H9 (cell line): ENCODE measurements at regions not wholly inside any gene's neighbourhood (a gene's known extent, or its start where the extent isn't known, plus 50 kb on each side); places are given as distances from the start of the nearest gene placed in this dataset.
A peak's percentile ranks its signal among the peaks of the same experiment; 100 is the strongest.

Experiments
- DNase-seq: peaks from one replicate; pipeline ENCODE4 v3.0.0-alpha.2; 2017
- H2AFZ ChIP-seq: one replicate; pipeline ENCODE4 v1.6.1; 2013; ENCODE audit warnings: mild to moderate bottlenecking, low read length, control low read depth, moderate library complexity
- H2AK5ac ChIP-seq: 2 replicates; pipeline ENCODE4 v1.6.1; 2013; ENCODE audit warnings: low read length, control low read depth, mixed read lengths; ENCODE audit not compliant: insufficient read length
- H2BK120ac ChIP-seq: one replicate; pipeline ENCODE4 v1.6.1; 2013; ENCODE audit warnings: low read depth, mild to moderate bottlenecking, low read length, control low read depth, inconsistent platforms; ENCODE audit not compliant: poor library complexity, severe bottlenecking
- H2BK12ac ChIP-seq: 2 replicates; pipeline ENCODE4 v1.6.1; 2013; ENCODE audit warnings: low read length, control low read depth, mixed read lengths, low read depth; ENCODE audit not compliant: insufficient read length
- H2BK15ac ChIP-seq: 2 replicates; pipeline ENCODE4 v1.6.1; 2013; ENCODE audit warnings: low read depth, low read length, control low read depth
- H2BK20ac ChIP-seq: one replicate; pipeline ENCODE4 v1.6.1; 2013; ENCODE audit warnings: low read depth, mild to moderate bottlenecking, low read length, control low read depth, inconsistent platforms; ENCODE audit not compliant: poor library complexity, severe bottlenecking
- H2BK5ac ChIP-seq: 2 replicates; pipeline ENCODE4 v1.6.1; 2013; ENCODE audit warnings: low read length, control low read depth, mixed read lengths; ENCODE audit not compliant: insufficient read length
- H3K14ac ChIP-seq: 2 replicates; pipeline ENCODE4 v1.6.1; 2013; ENCODE audit warnings: low read length, control low read depth; ENCODE audit not compliant: insufficient read depth
- H3K18ac ChIP-seq: 2 replicates; pipeline ENCODE4 v1.6.1; 2013; ENCODE audit warnings: low read depth, mild to moderate bottlenecking, mixed read lengths, low read length, control low read depth; ENCODE audit not compliant: insufficient read length
- H3K23ac ChIP-seq: 2 replicates; pipeline ENCODE4 v1.6.1; 2013; ENCODE audit warnings: low read length, control low read depth, mixed read lengths, low read depth; ENCODE audit not compliant: insufficient read length
- H3K23me2 ChIP-seq: 2 replicates; pipeline ENCODE4 v1.6.1; 2013; ENCODE audit warnings: low read depth, mild to moderate bottlenecking, mixed read lengths, low read length, control low read depth; ENCODE audit not compliant: insufficient read length, poor library complexity, severe bottlenecking
- H3K27ac ChIP-seq: 2 replicates; pipeline ENCODE4 v1.5.1; 2013; ENCODE audit warnings: low read length, control low read depth, mixed read lengths, low read depth; ENCODE audit not compliant: insufficient read length
- H3K27me3 ChIP-seq: 2 replicates; pipeline ENCODE4 v1.6.1; 2013; ENCODE audit warnings: low read length, control low read depth, inconsistent platforms; ENCODE audit not compliant: insufficient read depth
- H3K4ac ChIP-seq: 2 replicates; pipeline ENCODE4 v1.6.1; 2013; ENCODE audit warnings: low read depth, mild to moderate bottlenecking, control low read depth, inconsistent platforms, low read length, moderate library complexity
- H3K4me1 ChIP-seq: 2 replicates; pipeline ENCODE4 v1.6.1; 2013; ENCODE audit warnings: low read length, control low read depth, inconsistent platforms; ENCODE audit not compliant: insufficient read depth
- H3K4me2 ChIP-seq: 2 replicates; pipeline ENCODE4 v1.6.1; 2013; ENCODE audit warnings: low read length, control low read depth, mixed read lengths; ENCODE audit not compliant: insufficient read length, insufficient read depth
- H3K56ac ChIP-seq: 2 replicates; pipeline ENCODE4 v1.6.1; 2013; ENCODE audit warnings: low read depth, mild to moderate bottlenecking, mixed read lengths, low read length, control low read depth; ENCODE audit not compliant: insufficient read length
- H3K79me1 ChIP-seq: 2 replicates; pipeline ENCODE4 v1.6.1; 2013; ENCODE audit warnings: low read depth, mild to moderate bottlenecking, moderate library complexity, low read length, control low read depth, inconsistent platforms; ENCODE audit not compliant: insufficient read depth, poor library complexity, severe bottlenecking
- H3K79me2 ChIP-seq: 2 replicates; pipeline ENCODE4 v1.6.1; 2013; ENCODE audit warnings: low read length, control low read depth, inconsistent platforms; ENCODE audit not compliant: insufficient read depth
- H3K9ac ChIP-seq: 2 replicates; pipeline ENCODE4 v1.6.1; 2013; ENCODE audit warnings: low read length, control low read depth, mixed read lengths; ENCODE audit not compliant: insufficient read length; ENCODE audit errors: extremely low read depth
- H3K9me3 ChIP-seq: one replicate; pipeline ENCODE4 v1.6.1; 2013; ENCODE audit warnings: low read depth, low read length, inconsistent platforms; ENCODE audit not compliant: control insufficient read depth
- H3T11ph ChIP-seq: one replicate; pipeline ENCODE4 v1.6.1; 2013; ENCODE audit warnings: mild to moderate bottlenecking, low read length, control low read depth, inconsistent platforms
- H4K20me1 ChIP-seq: one replicate; pipeline ENCODE4 v1.6.1; 2013; ENCODE audit not compliant: control insufficient read depth, insufficient read length, insufficient read depth
- H4K5ac ChIP-seq: 2 replicates; pipeline ENCODE4 v1.6.1; 2013; ENCODE audit warnings: low read depth, mild to moderate bottlenecking, mixed read lengths, low read length, control low read depth; ENCODE audit not compliant: insufficient read length
- H4K8ac ChIP-seq: replicated peaks from 2 replicates; pipeline ENCODE4 v1.6.1; 2013; ENCODE audit warnings: low read length, control low read depth, mixed read lengths, low read depth; ENCODE audit not compliant: insufficient read length
- H4K91ac ChIP-seq: 2 replicates; pipeline ENCODE4 v1.6.1; 2013; ENCODE audit warnings: low read depth, mild to moderate bottlenecking, moderate library complexity, mixed read lengths, low read length, control low read depth; ENCODE audit not compliant: insufficient read length
- H3K27ac Mint-ChIP-seq, 3 experiments: 2 replicates in 2 of 3; 3 replicates in 1 of 3; pipeline ENCODE4 v1.8.0; 2020 to 2021; ENCODE audit warnings: mixed read lengths in 3 of 3, mild to moderate bottlenecking in 1 of 3, moderate library complexity in 1 of 3
- H3K27me3 Mint-ChIP-seq: 2 replicates; pipeline ENCODE4 v1.8.0; 2021; ENCODE audit warnings: low read depth, mild to moderate bottlenecking, moderate library complexity, mixed read lengths
- H3K36me3 Mint-ChIP-seq, 3 experiments: 2 replicates in 2 of 3; 3 replicates in 1 of 3; pipeline ENCODE4 v1.8.0; 2020 to 2021; ENCODE audit warnings: low read depth in 3 of 3, mixed read lengths in 3 of 3; ENCODE audit not compliant: insufficient read depth in 1 of 3
- H3K4me1 Mint-ChIP-seq, 2 experiments: 2 replicates each; pipeline ENCODE4 v1.8.0; 2020; ENCODE audit warnings: mixed read lengths in 2 of 2
- H3K4me3 Mint-ChIP-seq, 2 experiments: 2 replicates in 1 of 2; 3 replicates in 1 of 2; pipeline ENCODE4 v1.8.0; 2020 to 2021; ENCODE audit warnings: mild to moderate bottlenecking in 2 of 2, mixed read lengths in 2 of 2, moderate library complexity in 1 of 2
- H3K9me3 Mint-ChIP-seq, 2 experiments: 2 replicates in 1 of 2; 3 replicates in 1 of 2; pipeline ENCODE4 v1.8.0; 2020; ENCODE audit warnings: mild to moderate bottlenecking in 2 of 2, mixed read lengths in 2 of 2, moderate library complexity in 1 of 2
- WGBS: extraction: QIAGEN DNeasy Blood & Tissue Kit; methylation state at CpG from one replicate; pipeline ENCODE4 v1.1.7; 2013; ENCODE audit warnings: missing lambda C conversion rate, low lambda C conversion rate, mixed read lengths; ENCODE audit not compliant: insufficient read length; ENCODE audit errors: extremely low coverage; 5-methylcytosine and 5-hydroxymethylcytosine counted together
- TF ChIP-seq, protein P1 (sequence below): fragments of 200-600 bp; sonication (generic); conservative IDR thresholded peaks from 3 replicates; pipeline ENCODE4 v1.8.0; 2021; ENCODE audit warnings: antibody characterized with exemption, mild to moderate bottlenecking

DNA sequence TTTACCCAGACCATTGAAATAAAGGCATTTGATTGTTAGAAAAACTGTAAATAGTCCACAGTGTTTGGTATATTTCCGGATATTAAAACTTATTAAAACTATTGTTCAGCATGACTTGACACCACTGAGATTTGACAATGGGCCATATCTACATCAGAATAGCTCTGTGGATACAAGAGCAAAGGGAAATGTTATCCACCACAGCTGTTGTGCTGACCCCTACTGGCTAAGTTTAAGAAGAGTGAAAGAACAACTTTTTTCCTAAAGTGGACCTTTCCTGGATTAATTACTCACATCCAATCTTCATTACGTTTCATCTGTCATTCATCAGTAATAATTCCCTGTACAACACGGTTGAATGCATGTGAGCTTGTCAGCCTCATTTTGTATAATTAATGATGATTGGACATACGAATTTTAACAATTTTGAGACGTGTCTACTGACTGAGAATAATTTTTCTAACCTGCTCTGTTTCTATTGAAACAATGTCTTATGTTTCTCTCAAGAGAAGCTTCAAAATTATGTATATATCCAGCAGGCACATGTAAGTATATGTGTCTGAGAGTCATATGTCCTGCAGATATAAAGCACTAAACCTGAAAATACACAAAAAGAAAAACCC lies 1952.6 kb downstream of the MAT2B start:
- TF ChIP-seq, protein P1, sequence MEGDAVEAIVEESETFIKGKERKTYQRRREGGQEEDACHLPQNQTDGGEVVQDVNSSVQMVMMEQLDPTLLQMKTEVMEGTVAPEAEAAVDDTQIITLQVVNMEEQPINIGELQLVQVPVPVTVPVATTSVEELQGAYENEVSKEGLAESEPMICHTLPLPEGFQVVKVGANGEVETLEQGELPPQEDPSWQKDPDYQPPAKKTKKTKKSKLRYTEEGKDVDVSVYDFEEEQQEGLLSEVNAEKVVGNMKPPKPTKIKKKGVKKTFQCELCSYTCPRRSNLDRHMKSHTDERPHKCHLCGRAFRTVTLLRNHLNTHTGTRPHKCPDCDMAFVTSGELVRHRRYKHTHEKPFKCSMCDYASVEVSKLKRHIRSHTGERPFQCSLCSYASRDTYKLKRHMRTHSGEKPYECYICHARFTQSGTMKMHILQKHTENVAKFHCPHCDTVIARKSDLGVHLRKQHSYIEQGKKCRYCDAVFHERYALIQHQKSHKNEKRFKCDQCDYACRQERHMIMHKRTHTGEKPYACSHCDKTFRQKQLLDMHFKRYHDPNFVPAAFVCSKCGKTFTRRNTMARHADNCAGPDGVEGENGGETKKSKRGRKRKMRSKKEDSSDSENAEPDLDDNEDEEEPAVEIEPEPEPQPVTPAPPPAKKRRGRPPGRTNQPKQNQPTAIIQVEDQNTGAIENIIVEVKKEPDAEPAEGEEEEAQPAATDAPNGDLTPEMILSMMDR = peak; percentile 85
- Histone ChIP-seq H2BK120ac (no peak overlapping the region), H3T11ph (no peak overlapping the region), H3K4me1 (no peaks in the 10 kb centered on the region), H4K8ac (no peak overlapping the region), H4K91ac (no peak overlapping the region), H2AFZ (no peak overlapping the region), H3K23ac (no peak overlapping the region), H2BK20ac (no peak overlapping the region), H3K9ac (no peak overlapping the region), H3K4ac (no peak overlapping the region), H3K9me3 (no peaks in the 10 kb centered on the region), H2AK5ac (no peak overlapping the region), H3K14ac (no peak overlapping the region), H3K18ac (no peak overlapping the region), H3K27me3 (no peaks in the 10 kb centered on the region), H3K56ac (no peak overlapping the region), H3K4me2 (no peak overlapping the region), H3K27ac (no peak overlapping the region), H4K20me1 (no peaks in the 10 kb centered on the region), H2BK15ac (no peak overlapping the region), H4K5ac (no peak overlapping the region), H2BK12ac (no peak overlapping the region), H3K79me1 (no peaks in the 10 kb centered on the region), H3K23me2 (no peaks in the 10 kb centered on the region), H3K79me2 (no peaks in the 10 kb centered on the region), H2BK5ac (no peak overlapping the region)
- peaks cover 13 to 18% of the 10 kb centered on the region in 2 experiments for H3K4me1 Mint-ChIP-seq
- peak; percentile 32 for DNase-seq
- H3K9me3 Mint-ChIP-seq = no peaks in the 10 kb centered on the region; a peak in 1 of 5 replicates
- H3K36me3 Mint-ChIP-seq = peaks cover 0 to 5% (median 0%) of the 10 kb centered on the region in 3 experiments; a peak in 2 of 7 replicates
- H3K4me3 Mint-ChIP-seq = no peak overlapping the region
- peak overlapping the region in 1 of 3 experiments; percentile 77; a peak in 1 of 7 replicates for H3K27ac Mint-ChIP-seq
- H3K27me3 Mint-ChIP-seq = no peaks in the 10 kb centered on the region
- WGBS = no CpG with 5 or more reads among the region's 5 CpGs
